ENCODE measurements at regions not wholly inside any gene's neighbourhood (a gene's known extent, or its start where the extent isn't known, plus 50 kb on each side); places are given as distances from the start of the nearest gene placed in this dataset.

DNA sequence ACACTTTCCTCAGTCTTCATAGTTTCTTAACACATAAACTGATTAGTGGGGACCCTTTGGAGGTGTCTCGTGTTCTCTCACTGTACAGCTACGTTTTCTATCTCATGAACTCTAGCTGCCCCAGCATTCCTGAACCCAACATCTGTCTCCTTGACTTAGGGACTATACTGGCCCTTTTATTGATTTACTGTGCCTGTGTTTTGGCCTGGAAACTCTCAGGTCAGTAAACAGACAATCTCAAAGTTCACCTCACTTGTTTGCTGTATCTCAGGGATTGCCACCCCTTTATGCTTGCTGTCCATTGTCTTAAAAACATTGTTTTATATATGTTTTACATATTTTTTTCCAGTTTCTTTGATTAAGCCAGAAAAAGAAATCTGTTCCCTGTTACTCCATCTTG, 222.8 kb downstream of the FAM170A start:
- Histone ChIP-seq H3K27me3 (ENCODE audit: control insufficient read depth, insufficient read depth, low read length) (no peaks in the 10 kb centered on the region), H3K36me3 (ENCODE audit: control insufficient read depth, insufficient read depth, low read length) (no peaks in the 10 kb centered on the region), H3K4me3 (ENCODE audit: low read depth, low read length) (no peak overlapping the region)
- TF ChIP-seq, protein P1, sequence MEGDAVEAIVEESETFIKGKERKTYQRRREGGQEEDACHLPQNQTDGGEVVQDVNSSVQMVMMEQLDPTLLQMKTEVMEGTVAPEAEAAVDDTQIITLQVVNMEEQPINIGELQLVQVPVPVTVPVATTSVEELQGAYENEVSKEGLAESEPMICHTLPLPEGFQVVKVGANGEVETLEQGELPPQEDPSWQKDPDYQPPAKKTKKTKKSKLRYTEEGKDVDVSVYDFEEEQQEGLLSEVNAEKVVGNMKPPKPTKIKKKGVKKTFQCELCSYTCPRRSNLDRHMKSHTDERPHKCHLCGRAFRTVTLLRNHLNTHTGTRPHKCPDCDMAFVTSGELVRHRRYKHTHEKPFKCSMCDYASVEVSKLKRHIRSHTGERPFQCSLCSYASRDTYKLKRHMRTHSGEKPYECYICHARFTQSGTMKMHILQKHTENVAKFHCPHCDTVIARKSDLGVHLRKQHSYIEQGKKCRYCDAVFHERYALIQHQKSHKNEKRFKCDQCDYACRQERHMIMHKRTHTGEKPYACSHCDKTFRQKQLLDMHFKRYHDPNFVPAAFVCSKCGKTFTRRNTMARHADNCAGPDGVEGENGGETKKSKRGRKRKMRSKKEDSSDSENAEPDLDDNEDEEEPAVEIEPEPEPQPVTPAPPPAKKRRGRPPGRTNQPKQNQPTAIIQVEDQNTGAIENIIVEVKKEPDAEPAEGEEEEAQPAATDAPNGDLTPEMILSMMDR (IDR thresholded peaks at IDR 0.05; ENCODE audit: insufficient read depth, low read length, poor library complexity, severe bottlenecking): no peak
- no peak for DNase-seq (ENCODE audit: low read depth)

DNA sequence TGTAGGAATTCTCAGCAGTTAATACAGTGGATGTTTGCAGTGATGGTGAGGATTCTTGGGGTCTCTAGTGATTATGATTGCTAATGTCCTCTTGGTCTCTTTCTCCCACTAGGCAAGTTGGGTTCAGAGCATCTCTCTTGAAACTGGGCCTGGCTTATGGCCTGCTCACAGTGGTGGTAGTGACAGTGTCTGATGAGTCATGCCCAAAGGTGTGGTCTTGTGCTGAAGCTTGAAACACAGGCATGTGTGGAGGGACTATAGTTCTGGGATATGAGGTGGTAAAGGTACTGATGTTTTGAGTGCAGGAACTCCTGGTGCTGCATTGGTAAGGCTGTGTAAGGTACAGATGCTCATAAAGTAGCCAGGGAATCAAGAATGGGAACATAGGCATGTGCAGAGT, 231.1 kb downstream of the FAM170A start:
- H3K36me3 ChIP-seq (ENCODE audit: control insufficient read depth, insufficient read depth, low read length): no peaks in the 10 kb centered on the region
- TF ChIP-seq, protein P1 (IDR thresholded peaks at IDR 0.05; ENCODE audit: insufficient read depth, low read length, poor library complexity, severe bottlenecking): no peak
- H3K27me3 ChIP-seq (ENCODE audit: control insufficient read depth, insufficient read depth, low read length): no peaks in the 10 kb centered on the region
- no peak overlapping the region for H3K4me3 ChIP-seq (ENCODE audit: low read depth, low read length)
- no peak for DNase-seq (ENCODE audit: low read depth)

- H3K36me3 ChIP-seq (ENCODE audit: control insufficient read depth, insufficient read depth, low read length): no peaks in the 10 kb centered on the region
- no peaks in the 10 kb centered on the region for H3K27me3 ChIP-seq (ENCODE audit: control insufficient read depth, insufficient read depth, low read length)
- no peak for DNase-seq (ENCODE audit: low read depth)
- H3K4me3 ChIP-seq (ENCODE audit: low read depth, low read length): no peak overlapping the region
- TF ChIP-seq, protein P1 (IDR thresholded peaks at IDR 0.05; ENCODE audit: insufficient read depth, low read length, poor library complexity, severe bottlenecking): no peak
Observed at GRCh38 chr5:119862619-119863018, 233.3 kb downstream of the FAM170A start.

GRCh38 chr5:119864286-119864685, 234.9 kb downstream of the FAM170A start:
- no peaks in the 10 kb centered on the region for H3K36me3 ChIP-seq (ENCODE audit: control insufficient read depth, insufficient read depth, low read length)
- H3K4me3 ChIP-seq (ENCODE audit: low read depth, low read length): no peak overlapping the region
- no peak for DNase-seq (ENCODE audit: low read depth)
- TF ChIP-seq, protein P1 (IDR thresholded peaks at IDR 0.05; ENCODE audit: insufficient read depth, low read length, poor library complexity, severe bottlenecking): no peak
- H3K27me3 ChIP-seq (ENCODE audit: control insufficient read depth, insufficient read depth, low read length): no peaks in the 10 kb centered on the region

- DNase-seq (ENCODE audit: low read depth): no peak
- TF ChIP-seq, protein P1 (IDR thresholded peaks at IDR 0.05; ENCODE audit: insufficient read depth, low read length, poor library complexity, severe bottlenecking): no peak
- Histone ChIP-seq H3K27me3 (ENCODE audit: control insufficient read depth, insufficient read depth, low read length) (no peaks in the 10 kb centered on the region), H3K36me3 (ENCODE audit: control insufficient read depth, insufficient read depth, low read length) (no peaks in the 10 kb centered on the region), H3K4me3 (ENCODE audit: low read depth, low read length) (no peak overlapping the region)
Observed at GRCh38 chr5:119873611-119874010, 244.3 kb downstream of the FAM170A start.

DNA sequence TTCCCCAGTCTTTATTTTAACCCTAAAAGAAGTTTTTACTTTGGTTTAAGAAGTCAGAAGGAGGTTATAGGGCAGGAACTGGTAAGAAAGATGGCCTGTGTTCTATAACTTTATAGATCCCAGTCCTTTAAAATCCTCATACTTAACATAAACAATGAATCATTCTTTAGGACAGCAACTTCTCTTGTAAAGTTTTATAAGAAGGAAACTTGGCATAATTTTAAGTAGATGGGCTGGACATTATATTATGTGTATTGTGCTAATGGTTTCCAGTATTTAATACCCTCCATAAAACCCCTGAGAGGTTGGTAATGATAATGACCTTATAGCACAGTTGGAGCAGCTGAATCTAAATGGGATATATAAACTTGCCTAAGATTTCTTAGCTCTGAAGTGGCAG, 247.2 kb downstream of the FAM170A start:
- no peak overlapping the region for H3K4me3 ChIP-seq (ENCODE audit: low read depth, low read length)
- no peaks in the 10 kb centered on the region for H3K36me3 ChIP-seq (ENCODE audit: control insufficient read depth, insufficient read depth, low read length)
- TF ChIP-seq, protein P1 (IDR thresholded peaks at IDR 0.05; ENCODE audit: insufficient read depth, low read length, poor library complexity, severe bottlenecking): no peak
- DNase-seq (ENCODE audit: low read depth): no peak
- no peaks in the 10 kb centered on the region for H3K27me3 ChIP-seq (ENCODE audit: control insufficient read depth, insufficient read depth, low read length)

Data from kidney epithelial cell (primary cell).